Breast epithelium (tissue), 3 donors: ENCODE measurements at regions not wholly inside any gene's neighbourhood (a gene's known extent, or its start where the extent isn't known, plus 50 kb on each side); places are given as distances from the start of the nearest gene placed in this dataset.

Experiments
- POLR2A ChIP-seq: fragments of 450-650 bp; IDR thresholded peaks from one replicate; pipeline ENCODE4 v1.6.1; 2016; ENCODE audit warnings: antibody characterized with exemption, mild to moderate bottlenecking, moderate library complexity
- POLR2AphosphoS5 ChIP-seq, 3 donors: sonication (generic); formaldehyde crosslinking; IDR thresholded peaks; one replicate each; pipeline ENCODE4 v1.6.1; 2017; ENCODE audit warnings: antibody characterized with exemption in 3 of 3

DNA sequence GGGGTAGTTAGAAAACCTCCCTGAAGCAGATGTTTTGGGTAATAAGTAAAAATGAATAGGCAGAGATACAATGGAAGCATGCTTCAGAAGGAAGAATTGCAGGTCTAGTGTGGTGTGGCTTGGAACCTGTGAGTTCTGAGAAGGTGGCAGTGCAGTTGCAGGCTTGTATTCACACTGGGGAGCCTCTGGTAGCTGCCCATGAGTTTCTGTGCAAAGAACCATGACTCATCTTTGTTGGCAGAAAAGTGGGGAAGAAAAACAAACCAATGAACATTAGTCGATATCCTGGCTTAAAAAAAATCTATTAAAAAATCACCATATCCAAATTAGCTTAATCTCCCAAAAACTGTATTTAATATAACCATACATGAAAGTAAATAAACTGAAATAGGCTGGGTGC, 232.6 kb downstream of the FAT3 start:
- TF ChIP-seq POLR2A, result no peak
- TF ChIP-seq POLR2AphosphoS5 (IDR thresholded peaks at IDR 0.05), result no peak
